Stimulated activated CD8-positive, alpha-beta memory T cell treated with anti-CD3 and anti-CD28 coated beads, Interleukin-12 subunit alpha, Interleukin-12 subunit beta, amount 100 ng/mL, for 24 hours (primary cell): ENCODE measurements at regions not wholly inside any gene's neighbourhood (a gene's known extent, or its start where the extent isn't known, plus 50 kb on each side); places are given as distances from the start of the nearest gene placed in this dataset.

Experiments used
- DNase-seq: peaks from one replicate; pipeline ENCODE4 v3.0.0-alpha.2; 2020; ENCODE audit errors: extremely low read depth

DNA sequence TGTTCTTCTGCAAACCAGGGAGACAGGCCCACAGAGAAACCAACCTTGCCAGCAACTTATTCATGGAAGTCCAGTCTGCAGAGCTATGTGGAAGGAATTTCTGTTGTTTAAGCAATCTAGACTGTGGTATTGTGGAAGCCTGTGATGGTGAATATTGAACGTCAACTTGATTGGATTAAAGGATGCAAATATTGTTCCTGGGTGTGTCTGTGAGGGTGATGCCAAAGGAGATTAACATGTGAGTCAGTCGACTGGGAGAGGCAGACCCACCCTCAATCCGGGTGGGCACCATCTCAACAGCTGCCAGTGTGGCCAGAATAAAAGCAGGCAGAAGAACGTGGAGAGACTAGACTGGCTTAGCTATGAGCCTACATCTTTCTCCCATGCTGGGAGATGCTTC lies 606.0 kb downstream of the EFNB2 start:
- no peak for DNase-seq

DNA sequence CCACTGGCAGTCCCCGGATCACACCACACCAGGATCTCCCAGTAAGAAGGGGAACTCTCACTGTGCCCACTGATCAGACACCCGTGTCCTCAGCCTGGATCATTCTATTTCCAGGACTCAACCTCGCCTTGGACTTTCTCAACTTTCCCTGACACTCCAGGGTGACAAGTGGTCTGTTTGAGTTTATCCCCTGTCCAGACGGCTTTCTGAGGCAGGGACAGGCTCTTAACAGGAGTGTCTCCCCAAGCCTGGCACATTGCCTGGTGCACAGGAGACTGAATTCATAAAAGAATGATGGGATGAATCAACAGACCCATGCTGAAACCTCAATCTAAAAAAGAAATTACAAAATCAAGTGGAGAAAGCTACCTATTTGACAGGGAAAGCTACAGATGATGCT lies 606.6 kb downstream of the EFNB2 start:
- DNase-seq, result no peak

DNA sequence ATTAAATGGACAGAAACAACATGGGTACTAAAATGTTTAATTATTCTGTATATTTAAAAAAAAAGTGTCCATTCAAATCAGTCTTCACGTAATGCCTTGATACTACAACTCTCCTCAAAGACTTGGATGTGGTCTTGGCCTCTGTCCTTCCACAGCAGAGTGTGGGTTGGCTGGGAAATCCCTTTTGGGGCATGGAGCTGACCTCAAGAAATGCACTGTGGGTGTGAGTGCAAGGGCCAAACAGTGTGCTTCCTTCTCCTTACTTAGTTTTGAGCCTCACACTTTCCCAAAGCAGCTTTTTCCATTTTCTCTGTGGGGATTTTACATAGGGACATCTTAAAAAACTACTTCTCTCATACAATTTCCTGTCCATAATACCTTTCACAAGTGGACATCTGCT lies 607.4 kb downstream of the EFNB2 start:
- no peak for DNase-seq

GRCh38 chr13:105925496-105925895 lies 610.0 kb downstream of the EFNB2 start:
- no peak for DNase-seq

- no peak for DNase-seq
Measured at GRCh38 chr13:105921711-105922110, 613.8 kb downstream of the EFNB2 start.

DNA sequence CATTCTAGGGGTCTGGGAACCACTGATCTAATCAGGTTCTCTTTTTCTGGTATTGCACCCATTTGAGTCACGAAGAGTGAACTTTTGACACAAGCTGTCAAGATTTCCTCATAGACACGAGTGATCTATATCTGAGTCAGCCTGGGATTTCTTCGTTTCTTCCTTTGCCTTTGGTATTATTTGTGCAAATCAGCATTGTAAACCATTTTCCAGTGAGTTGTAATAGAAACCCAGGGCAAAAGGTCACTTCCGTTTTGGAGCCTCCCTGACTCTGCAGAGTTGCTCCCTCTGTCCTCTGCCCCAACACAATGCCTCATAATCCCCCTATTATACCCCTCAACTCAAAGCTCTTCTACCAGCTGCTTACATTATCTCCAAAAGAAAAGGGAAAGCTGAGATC lies 615.1 kb downstream of the EFNB2 start:
- DNase-seq, result no peak

DNA sequence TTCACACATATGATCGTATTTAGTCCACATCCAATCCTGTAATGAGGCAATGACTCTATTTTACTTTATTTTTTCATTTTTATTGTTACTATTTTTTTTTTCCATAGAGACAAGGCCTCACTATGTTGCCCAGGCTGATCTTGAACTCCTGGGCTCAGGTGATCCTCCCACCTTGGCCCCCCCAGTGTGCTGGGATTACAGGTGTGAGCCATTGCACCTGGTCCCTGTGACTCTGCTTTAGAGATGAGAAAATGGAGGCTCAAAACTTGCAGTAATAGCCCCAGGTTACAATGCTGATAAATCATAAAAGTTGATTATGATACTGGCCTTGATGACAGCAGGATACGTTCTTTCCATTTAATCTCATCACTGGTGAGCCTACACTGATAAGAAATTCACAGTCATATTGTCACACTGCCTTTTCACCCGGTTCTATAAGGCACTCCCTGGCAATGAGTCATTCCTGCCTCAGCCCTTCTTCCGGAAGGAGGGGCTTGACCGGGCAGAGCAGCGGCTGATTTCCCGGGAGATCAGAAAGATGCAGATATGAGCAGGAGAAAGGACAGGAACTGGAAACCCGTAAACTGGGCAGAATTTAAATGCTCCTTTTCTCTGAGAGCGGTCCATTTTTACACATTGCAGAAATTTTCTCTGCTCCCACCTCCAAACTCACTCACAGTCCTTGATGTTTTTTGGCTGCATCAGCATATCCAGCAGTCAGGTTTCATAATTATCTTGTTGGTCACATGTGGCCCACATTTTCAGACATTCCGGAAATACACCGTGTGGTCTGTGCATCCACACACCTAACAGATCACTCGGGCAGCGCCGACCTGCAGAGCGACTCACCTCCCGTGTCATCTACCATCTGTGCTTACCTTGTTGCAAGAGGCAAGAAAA lies 616.4 kb downstream of the EFNB2 start:
- no peak for DNase-seq

GRCh38 chr13:105915146-105915850 lies 620.2 kb downstream of the EFNB2 start:
- DNase-seq, result no peak

DNA sequence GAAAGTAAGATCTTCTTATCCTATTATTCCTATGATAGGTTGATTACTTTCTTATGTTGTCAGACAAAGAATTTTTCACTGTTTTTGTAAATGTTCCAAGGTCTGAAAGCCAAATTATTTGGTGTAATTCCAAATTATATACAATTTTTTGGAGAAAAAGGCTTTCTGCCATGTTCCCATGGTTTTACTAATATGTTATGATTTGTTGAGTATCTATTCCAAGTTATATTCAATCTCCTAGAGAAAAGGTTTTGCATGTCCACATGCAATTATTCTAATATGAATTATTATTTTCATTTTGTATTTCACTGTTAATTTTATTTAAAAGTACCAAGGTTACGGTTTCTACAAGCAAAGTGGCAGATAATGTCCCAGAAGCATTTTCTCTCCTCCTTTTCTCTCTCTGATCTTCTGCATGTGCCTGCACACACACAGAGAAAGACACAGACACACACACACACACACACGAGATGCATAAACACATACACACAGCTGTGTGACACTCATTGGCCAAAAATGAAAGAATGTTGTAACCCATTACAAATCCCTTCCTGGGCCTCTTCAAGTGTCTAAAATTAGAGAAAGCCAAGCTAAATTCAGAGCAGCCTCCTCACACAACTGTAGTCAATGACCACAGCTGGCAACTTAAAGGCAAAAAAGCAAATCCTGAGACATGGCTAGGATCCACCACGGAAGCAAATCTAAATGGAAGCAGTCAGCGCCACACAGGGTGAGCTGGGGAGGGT lies 621.0 kb downstream of the EFNB2 start:
- DNase-seq, result no peak

GRCh38 chr13:105908586-105908985 lies 626.9 kb downstream of the EFNB2 start:
- DNase-seq, result no peak

- DNase-seq, result no peak
Measured at GRCh38 chr13:105907319-105908019, 628.0 kb downstream of the EFNB2 start.

GRCh38 chr13:105906746-105907145 lies 628.7 kb downstream of the EFNB2 start:
- DNase-seq, result no peak

DNA sequence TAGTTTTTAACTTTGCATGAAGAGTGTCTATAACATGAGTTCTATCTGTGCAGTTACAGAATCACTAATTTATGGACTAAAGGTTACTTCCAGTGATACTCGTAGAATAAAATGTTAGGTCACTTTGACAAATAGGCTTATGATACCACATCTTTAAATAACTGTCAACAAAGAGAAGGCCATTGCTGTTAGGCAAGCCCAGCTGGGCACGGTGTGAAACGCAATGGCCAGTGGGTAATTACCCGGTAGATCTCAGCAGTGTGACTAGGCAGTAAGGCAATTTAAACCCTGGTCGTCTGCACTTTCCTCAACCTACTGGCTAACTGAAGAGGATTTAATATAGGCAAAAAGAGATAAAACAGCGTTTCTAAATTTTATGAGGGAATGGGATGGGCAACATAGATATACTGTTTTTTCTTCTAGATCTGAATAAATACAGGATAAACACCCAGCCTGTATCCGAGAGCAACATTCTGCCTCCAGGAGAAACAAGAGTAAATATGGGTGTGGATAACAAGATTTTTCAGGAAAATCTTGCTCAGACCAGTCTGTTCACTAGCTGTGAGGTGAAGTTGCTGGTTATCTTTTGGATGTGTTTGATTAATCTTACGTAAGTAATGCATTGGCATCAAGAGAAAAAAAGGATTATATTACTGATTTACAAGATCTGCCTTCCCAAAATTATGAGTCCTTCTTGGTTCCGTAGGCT lies 631.3 kb downstream of the EFNB2 start:
- no peak for DNase-seq

DNA sequence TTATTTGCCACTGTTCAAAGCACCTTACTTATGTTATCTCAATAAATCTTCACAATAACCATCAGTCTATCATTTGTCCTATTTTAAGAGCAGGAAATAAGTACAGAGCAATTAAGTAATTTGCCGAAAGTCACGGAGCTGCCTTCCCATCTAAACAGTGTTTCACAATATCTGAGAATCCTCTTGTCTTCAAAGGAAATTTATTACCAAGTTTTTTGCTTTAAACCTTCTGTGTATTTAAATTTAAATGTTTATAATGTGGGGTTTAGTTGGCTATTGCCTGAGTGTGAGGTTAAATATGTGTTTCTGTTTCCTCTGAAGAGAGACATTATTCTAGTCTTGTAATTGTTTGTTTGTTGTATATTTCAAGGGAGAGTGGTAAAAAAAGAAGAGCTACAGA lies 633.1 kb downstream of the EFNB2 start:
- DNase-seq, result no peak

- DNase-seq, result no peak
Measured at GRCh38 chr13:105897575-105897974, 637.9 kb downstream of the EFNB2 start.

DNA sequence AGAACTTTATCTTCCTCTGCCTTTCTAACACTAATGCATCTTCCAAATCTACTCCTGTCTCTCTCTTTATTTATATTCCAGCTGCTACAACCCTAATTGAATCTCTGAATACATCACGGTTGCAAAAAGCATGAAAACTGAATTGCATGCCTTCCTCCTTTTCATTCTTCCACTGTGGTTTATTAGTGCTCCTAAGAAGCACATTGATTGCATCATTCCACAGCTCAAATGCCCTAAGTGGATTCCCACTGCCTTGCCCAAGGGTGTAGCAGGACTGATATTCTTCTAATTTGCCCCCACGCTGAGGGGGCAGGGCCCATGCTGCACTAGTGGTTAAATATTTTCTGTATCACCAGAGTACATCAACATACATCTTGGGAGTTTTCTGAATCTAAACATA lies 640.8 kb downstream of the EFNB2 start:
- no peak for DNase-seq

GRCh38 chr13:105890509-105890908 lies 645.0 kb downstream of the EFNB2 start:
- no peak for DNase-seq

DNA sequence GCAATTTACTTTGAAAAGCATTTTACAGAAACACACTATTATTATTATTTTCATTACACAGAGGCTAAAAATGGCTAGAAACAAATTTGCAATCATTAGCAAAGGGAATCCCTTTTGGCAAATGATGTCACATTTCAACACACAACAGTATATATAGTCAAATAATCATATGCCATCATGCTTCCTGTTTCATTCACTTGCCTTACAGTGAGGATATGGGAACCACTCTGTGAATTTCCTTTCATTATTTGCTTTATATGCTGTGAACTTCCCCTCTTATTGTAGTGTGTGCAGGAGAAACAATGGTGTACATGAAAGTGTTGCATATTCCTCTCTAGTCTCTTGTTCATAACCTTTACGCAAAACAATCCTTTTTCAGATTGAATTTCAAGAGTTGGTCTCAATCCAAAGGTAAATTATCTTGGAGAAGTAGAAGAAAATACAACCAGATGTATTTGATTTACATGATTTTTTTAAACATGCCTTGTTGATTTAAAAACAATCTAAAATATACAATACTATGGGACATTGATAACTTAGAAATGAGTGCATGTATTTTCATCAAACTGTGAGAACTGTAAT lies 657.3 kb downstream of the EFNB2 start:
- DNase-seq, result no peak

DNA sequence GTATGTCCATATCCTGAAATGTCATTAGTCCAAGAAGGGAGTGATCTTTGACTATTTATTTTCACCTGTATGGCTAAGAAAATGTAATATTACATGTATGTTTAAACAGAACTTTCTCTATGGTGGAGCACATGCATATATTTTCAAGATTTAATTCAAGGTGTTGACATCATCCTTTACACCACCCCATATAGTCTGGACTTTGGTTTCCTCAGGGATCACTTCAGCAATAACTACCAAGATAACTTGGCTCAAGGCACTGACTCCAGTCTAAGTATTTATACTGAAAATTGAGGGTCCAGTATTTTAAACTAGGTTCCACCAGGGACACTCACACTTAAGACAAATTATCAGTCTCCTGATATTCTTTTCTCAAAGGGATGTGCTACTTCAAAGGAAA lies 660.6 kb downstream of the EFNB2 start:
- DNase-seq, result no peak

DNA sequence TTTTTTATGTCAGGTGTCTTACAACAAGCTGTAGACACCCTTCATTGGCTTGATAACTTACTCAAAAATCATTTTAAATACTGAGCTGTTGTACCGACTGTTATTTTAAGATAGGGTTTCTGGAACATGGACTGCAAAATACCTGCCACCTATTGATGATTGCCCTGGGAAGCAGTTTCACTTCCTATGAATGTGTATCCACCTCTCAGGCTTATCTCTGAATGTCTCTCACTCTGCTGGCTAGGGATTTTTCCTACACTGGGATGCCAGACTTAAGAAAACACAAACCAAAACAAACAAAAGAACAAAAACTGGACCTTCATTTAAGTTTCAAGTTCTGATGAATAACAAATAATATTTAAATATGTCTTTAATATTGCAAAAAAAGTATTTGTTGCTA lies 663.7 kb downstream of the EFNB2 start:
- no peak for DNase-seq

DNA sequence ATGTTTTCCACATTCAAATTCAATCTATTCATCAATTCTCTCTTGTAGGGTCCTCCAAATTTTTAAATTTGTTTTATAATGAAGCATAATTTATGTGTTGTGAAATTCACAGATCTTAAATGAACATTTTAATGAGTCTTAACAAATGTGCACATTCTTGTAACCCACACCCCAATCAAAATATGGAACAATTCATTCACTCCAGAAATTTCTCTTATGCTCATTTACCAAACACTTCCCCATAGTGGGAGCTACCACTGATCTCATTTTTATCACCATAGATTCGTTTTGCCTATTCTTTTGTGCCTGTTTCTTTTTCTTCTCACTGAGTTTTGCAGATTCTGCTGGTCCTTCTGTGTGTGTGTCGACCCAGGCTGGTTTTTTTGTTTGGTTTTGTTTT lies 664.1 kb downstream of the EFNB2 start:
- DNase-seq, result no peak
